ENCODE measurements at regions not wholly inside any gene's neighbourhood (a gene's known extent, or its start where the extent isn't known, plus 50 kb on each side); places are given as distances from the start of the nearest gene placed in this dataset.

GRCh38 chr4:148515248-148515647, 73.0 kb upstream of the NR3C2 start:
- Histone ChIP-seq H3K9me3 (0 out of 2 replicates have a peak, but pooled peaks cover 3% of the 10 kb centered on the region), H3K79me2 (ENCODE audit: insufficient read depth) (no peaks in the 10 kb centered on the region), H3K9me2 (no peaks in the 10 kb centered on the region), H2AFZ (ENCODE audit: low read depth) (no peak overlapping the region), H3K4me2 (no peak overlapping the region), H4K20me1 (ENCODE audit: insufficient read depth) (no peaks in the 10 kb centered on the region), H3F3A (replicated peaks; ENCODE audit: insufficient read depth) (peaks cover 26% of the 10 kb centered on the region), H3K9ac (no peak overlapping the region), H3K36me3 (replicated peaks in 1 of 2; ENCODE audit: control insufficient read depth in 1 of 2, insufficient read depth in 2 of 2, low read length in 1 of 2) (no peaks in the 10 kb centered on the region), H3K4me3 (ENCODE audit: low read depth in 2 of 2, low read length in 1 of 2) (no peak overlapping the region), H3K4me1 (ENCODE audit: control insufficient read depth in 1 of 2, insufficient read depth in 2 of 2, low read depth in 1 of 2, low read length in 1 of 2) (peaks cover 0 to 4% of the 10 kb centered on the region in 2 experiments; a peak in 1 of 4 replicates), H3K27ac (ENCODE audit: low read depth in 2 of 2, low read length in 1 of 2) (peak overlapping the region in 1 of 2 experiments; percentile 52; a peak in 2 of 4 replicates), H3K27me3 (ENCODE audit: insufficient read depth) (no peaks in the 10 kb centered on the region)
- DNase-seq: no peak
- TF ChIP-seq RXRA (IDR thresholded peaks at IDR 0.05; ENCODE audit: borderline replicate concordance, low read depth) (peak; percentile 62; the same call in 1 of the 2 replicates), FOSL2 (IDR thresholded peaks at IDR 0.05; ENCODE audit: borderline replicate concordance, low read depth) (peak; percentile 75; the same call in 1 of the 2 replicates), POLR2AphosphoS5 (IDR thresholded peaks at IDR 0.05; ENCODE audit: low read depth, low read length) (no peak), NRF1 (IDR thresholded peaks at IDR 0.05; ENCODE audit: low read depth, low read length) (no peak), SIN3A (IDR thresholded peaks at IDR 0.05; ENCODE audit: borderline replicate concordance, low read depth, low read length) (no peak), ZBTB33 (IDR thresholded peaks at IDR 0.05; ENCODE audit: borderline replicate concordance, low read depth) (no peak), GATA2 (CRISPR knock-in tag; IDR thresholded peaks at IDR 0.05) (no peak), EZH2phosphoT487 (IDR thresholded peaks at IDR 0.05; ENCODE audit: borderline replicate concordance, low read depth) (no peak), NFIC (IDR thresholded peaks at IDR 0.05; ENCODE audit: borderline replicate concordance) (peak; percentile 48; the same call in 1 of the 2 replicates), TEAD4 (IDR thresholded peaks at IDR 0.05; ENCODE audit: borderline replicate concordance, insufficient read depth) (0 out of 2 replicates have a peak, but pooled peaks have one; percentile 33), EP300 (IDR thresholded peaks at IDR 0.05; ENCODE audit: borderline replicate concordance in 1 of 2, low read depth in 1 of 2, low read length in 1 of 2) (peak in 1 of 2 experiments; percentile 40; a peak in 1 of 4 replicates), FOXJ3 (CRISPR knock-in tag; IDR thresholded peaks at IDR 0.05) (no peak), TCF12 (IDR thresholded peaks at IDR 0.05) (peak; percentile 50; the same call in 1 of the 2 replicates), MEF2A (IDR thresholded peaks at IDR 0.05; ENCODE audit: borderline replicate concordance, low read depth) (0 out of 2 replicates have a peak, but pooled peaks have one; percentile 32), JUND (IDR thresholded peaks at IDR 0.05) (peak; percentile 80), RAD21 (IDR thresholded peaks at IDR 0.05; ENCODE audit: low read length) (no peak), CHD2 (IDR thresholded peaks at IDR 0.05; ENCODE audit: low read length, partially characterized antibody) (no peak), REST (IDR thresholded peaks at IDR 0.05; ENCODE audit: low read depth, low read length) (no peak)
- TF ChIP-seq, protein P1, sequence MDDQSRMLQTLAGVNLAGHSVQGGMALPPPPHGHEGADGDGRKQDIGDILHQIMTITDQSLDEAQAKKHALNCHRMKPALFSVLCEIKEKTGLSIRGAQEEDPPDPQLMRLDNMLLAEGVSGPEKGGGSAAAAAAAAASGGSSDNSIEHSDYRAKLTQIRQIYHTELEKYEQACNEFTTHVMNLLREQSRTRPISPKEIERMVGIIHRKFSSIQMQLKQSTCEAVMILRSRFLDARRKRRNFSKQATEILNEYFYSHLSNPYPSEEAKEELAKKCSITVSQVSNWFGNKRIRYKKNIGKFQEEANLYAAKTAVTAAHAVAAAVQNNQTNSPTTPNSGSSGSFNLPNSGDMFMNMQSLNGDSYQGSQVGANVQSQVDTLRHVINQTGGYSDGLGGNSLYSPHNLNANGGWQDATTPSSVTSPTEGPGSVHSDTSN (IDR thresholded peaks at IDR 0.05): peak; percentile 43
- 5% methylated on average over 1 of the region's 1 CpG for WGBS (ENCODE audit: low lambda C conversion rate)
- ChIA-PET CTCF (no interaction called here), POLR2A (no interaction called here)

Measured in SK-N-SH (cell line).